Skin epidermis (tissue), 12 donors: ENCODE measurements at regions not wholly inside any gene's neighbourhood (a gene's known extent, or its start where the extent isn't known, plus 50 kb on each side); places are given as distances from the start of the nearest gene placed in this dataset.
"Not testable (repeated sequence)": the region's sequence is repeated elsewhere in the genome, so short reads cannot be mapped to it uniquely, and the experiment has no call there.

ENCODE experiments used
- H3K27ac ChIP-seq, 21 experiments: fragments of 200-600 bp; sonication (generic) in 11 of 21; one replicate each; pipeline ENCODE4 v1.5.0; 2020; ENCODE audit warnings: mild to moderate bottlenecking in 3 of 21, inconsistent platforms in 2 of 21, moderate library complexity in 2 of 21
- H3K4me3 ChIP-seq, 7 experiments: fragments of 200-600 bp; sonication (generic) in 2 of 7; one replicate each; pipeline ENCODE4 v1.5.0; 2020; ENCODE audit warnings: inconsistent platforms in 2 of 7, mild to moderate bottlenecking in 2 of 7, moderate library complexity in 1 of 7

DNA sequence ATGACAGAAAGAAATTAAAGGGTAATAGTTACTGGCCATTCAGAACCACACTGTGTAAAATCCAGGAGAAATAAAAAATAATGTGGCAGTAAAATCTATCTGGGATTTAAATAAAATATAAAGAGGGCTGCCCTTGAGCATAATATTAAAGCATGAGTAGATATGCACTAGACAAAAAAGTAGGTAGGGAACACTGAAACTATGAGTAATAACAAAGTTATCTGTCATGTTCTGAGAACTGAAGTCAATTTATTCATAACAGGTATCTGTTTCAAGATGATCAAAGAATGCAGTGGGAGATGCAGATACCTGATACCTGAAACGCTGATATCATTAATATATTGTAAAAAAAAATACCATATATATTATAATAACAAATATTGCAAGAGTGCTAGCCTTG, 1672.0 kb downstream of the SLITRK5 start:
- Histone ChIP-seq H3K4me3 (no peak overlapping the region), H3K27ac (no peak overlapping the region)

- H3K4me3 ChIP-seq, result no peak overlapping the region
- no peak overlapping the region for H3K27ac ChIP-seq
These were observed 1681.2 kb downstream of the SLITRK5 start for GRCh38 chr13:89352384-89352783.

DNA sequence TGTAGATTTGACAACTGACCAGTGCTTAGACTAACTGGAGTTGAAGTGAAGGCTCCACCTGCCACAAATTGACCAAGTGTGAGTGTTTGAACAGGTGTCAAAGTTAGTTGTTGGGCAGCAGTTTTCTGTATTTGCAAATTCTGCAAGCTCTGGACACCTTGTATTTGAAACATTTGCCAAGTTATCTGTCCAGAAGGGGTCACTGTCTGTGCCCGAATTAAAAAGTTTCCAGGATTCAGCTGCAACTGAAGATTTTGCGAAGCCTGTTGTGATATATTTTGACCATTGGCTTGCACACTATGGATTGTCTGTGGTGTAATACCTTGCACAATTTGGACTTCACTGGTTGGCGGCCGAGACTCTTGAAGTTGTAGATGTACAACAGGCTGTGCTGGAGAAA, 1690.7 kb downstream of the SLITRK5 start:
- Histone ChIP-seq H3K27ac (no peak overlapping the region), H3K4me3 (no peak overlapping the region)

DNA sequence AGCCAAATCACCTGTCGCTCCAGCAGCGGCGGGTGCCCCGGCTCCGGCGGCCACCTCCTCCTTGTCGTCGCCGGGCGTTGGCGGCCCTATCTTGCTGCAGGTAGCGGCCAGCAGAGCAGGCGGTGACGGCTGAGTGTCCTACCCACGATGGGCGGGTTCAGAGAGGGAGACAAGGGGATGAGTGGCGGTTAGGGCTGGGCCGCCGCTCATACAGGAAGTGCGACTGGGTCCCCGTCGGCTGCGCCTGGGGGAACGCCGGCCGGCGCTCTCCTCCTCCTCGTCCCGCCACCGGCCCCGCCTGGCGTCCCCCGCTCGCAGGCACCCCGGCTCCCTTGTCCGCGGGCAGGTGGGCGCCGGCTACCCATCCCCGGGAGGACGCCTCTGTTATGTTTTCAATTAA, 1692.0 kb downstream of the SLITRK5 start:
- Histone ChIP-seq H3K27ac (no peak overlapping the region), H3K4me3 (no peak overlapping the region)

GRCh38 chr13:89372193-89372592, 1701.0 kb downstream of the SLITRK5 start:
- Histone ChIP-seq H3K4me3 (no peak overlapping the region), H3K27ac (no peak overlapping the region)

DNA sequence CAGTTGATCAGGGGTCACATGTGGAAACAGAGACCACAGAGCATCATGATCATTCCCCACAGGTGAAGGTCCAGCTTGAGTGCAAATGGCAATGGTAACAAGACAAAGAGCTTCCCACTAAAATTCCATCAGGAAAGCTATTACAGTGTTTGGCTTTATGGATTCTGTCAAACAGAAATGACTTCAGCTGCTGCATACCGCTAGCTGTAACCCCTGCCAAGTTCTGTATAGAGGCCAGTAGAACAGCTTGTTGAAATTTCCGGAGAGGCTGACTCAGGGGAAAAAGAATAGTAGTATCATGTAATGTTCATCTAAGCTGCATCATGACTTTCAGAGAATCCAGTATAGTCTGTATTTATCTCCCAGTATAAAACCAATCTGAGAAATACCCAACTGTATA, 1704.7 kb downstream of the SLITRK5 start:
- no peak overlapping the region for H3K4me3 ChIP-seq
- H3K27ac ChIP-seq, result no peak overlapping the region

- Histone ChIP-seq H3K4me3 (no peak overlapping the region), H3K27ac (no peak overlapping the region)
These were observed 1708.9 kb downstream of the SLITRK5 start for GRCh38 chr13:89380101-89380500.

- no peak overlapping the region for H3K27ac ChIP-seq
These were observed 1711.8 kb downstream of the SLITRK5 start for GRCh38 chr13:89382981-89383380.

GRCh38 chr13:89383891-89384290, 1712.7 kb downstream of the SLITRK5 start:
- Histone ChIP-seq H3K4me3 (no peak overlapping the region), H3K27ac (no peak overlapping the region)

More at GRCh38 chr13:89382981-89383380, 1711.8 kb downstream of the SLITRK5 start:
- H3K4me3 ChIP-seq, result no peak overlapping the region

DNA sequence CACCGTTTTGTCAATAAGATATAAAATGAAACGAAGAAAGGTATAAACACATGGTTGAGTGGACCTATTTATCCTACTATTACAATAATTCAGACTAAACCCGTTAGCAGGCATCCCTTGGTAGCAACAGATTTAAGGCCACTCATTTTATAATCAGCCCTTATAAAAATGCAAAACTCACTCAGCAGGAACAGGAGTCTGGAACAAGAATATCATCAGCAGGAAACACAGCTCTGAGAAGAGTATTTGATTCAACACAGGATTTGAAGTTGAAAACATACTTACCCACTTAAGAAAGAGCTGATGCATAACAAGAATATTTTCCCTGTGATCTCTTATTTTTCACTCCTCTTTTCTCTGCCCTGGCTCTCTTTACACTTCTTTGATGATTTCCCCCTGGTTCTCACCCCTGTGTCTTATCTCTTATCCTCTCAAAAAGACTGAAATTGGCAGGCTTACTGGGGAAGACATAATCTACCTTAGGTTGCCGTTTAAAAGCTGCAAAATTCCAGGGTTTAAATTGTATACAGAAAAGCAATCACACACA, 1722.7 kb downstream of the SLITRK5 start:
- H3K4me3 ChIP-seq, result no peak overlapping the region
- no peak overlapping the region for H3K27ac ChIP-seq

GRCh38 chr13:89401264-89401675, 1730.1 kb downstream of the SLITRK5 start:
- H3K4me3 ChIP-seq, result no peak overlapping the region
- H3K27ac ChIP-seq, result no peak overlapping the region

GRCh38 chr13:89402211-89402610, 1731.0 kb downstream of the SLITRK5 start:
- no peak overlapping the region for H3K4me3 ChIP-seq
- no peak overlapping the region for H3K27ac ChIP-seq

DNA sequence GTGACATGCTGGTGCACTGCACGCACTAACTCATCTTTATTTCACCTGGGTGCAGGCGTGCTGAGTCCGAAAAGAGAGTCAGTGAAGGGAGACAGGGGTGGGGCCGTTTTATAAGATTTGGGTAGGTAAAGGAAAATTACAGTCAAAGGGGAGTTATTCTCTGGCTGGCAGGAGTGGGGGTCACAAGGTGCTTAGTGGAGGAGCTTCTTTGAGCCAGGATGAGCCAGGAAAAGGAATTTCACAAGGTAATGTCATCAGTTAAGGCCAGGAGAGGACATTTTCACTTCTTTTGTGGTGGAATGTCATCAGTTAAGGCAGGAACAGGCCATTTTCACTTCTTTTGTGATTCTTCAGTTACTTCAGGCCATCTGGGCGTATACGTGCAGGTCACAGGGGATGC, 1734.9 kb downstream of the SLITRK5 start:
- H3K4me3 ChIP-seq, H3K27ac ChIP-seq: not testable (repeated sequence)

- H3K4me3 ChIP-seq, result no peak overlapping the region
- H3K27ac ChIP-seq, result no peak overlapping the region
These were observed 1736.2 kb downstream of the SLITRK5 start for GRCh38 chr13:89407357-89407756.

- no peak overlapping the region for H3K4me3 ChIP-seq
- H3K27ac ChIP-seq, result no peak overlapping the region
These were observed 1761.8 kb downstream of the SLITRK5 start for GRCh38 chr13:89432997-89433396.

DNA sequence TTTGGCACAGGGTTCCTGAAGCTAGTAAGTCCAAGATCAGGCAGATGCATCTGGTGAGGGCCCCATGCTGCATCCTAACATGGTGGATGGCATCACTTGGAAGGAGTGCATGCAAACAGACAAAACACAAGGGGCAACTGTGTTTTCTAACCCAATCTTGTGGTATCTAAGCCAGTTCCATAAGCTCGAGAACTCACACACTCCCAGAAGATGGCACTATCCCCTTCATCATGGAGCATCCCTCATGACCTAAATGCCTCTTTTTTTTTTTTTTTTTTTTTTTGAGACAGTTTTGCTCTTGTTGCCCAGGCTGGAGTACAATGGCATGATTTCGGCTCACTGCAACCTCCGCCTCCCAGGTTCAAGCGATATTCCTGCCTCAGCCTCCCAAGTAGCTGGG, 1763.5 kb downstream of the SLITRK5 start:
- H3K27ac ChIP-seq, H3K4me3 ChIP-seq: not testable (repeated sequence)

GRCh38 chr13:89454681-89455080, 1783.5 kb downstream of the SLITRK5 start:
- no peak overlapping the region for H3K4me3 ChIP-seq
- no peak overlapping the region for H3K27ac ChIP-seq

- no peak overlapping the region for H3K27ac ChIP-seq
- H3K4me3 ChIP-seq, result no peak overlapping the region
These were observed 1784.1 kb downstream of the SLITRK5 start for GRCh38 chr13:89455225-89455624.

DNA sequence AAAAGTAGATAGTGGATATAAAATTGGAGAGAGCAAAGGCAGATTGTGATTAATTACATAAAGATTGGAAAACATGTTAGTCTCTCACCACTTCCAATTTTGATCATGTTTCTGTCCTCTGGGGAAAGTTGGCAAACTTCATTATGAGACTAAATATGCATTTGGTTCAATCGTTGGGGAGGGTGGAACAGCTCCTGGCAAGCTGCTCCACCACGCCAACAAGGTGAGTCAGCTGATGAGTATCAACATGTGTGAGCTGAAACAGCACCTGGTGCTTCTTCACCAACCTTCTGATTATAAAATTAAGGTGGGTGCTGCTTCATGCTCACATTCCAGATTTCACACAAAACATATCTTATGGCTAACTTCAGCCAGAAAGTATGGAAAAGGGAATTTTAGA, 1784.6 kb downstream of the SLITRK5 start:
- Histone ChIP-seq H3K27ac (no peak overlapping the region), H3K4me3 (no peak overlapping the region)

DNA sequence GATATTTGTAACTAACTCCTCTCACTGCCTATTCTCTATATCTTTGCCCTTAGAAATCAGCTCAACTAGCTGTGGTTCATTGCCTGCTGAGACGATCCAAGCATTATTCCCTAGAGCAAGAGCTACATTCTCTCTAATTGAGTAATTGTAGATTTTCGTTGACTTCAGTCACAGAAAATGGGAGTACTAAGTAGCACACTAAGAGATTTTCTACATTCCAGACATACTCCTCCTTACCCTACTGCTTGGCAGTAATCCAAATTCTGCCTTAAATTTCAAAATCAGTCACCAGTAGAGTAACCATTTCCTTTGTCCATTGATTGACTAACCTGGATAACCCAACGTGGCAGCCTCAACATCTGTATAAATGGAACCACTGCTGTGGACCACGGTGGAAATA, 1786.8 kb downstream of the SLITRK5 start:
- no peak overlapping the region for H3K4me3 ChIP-seq
- H3K27ac ChIP-seq, result no peak overlapping the region

DNA sequence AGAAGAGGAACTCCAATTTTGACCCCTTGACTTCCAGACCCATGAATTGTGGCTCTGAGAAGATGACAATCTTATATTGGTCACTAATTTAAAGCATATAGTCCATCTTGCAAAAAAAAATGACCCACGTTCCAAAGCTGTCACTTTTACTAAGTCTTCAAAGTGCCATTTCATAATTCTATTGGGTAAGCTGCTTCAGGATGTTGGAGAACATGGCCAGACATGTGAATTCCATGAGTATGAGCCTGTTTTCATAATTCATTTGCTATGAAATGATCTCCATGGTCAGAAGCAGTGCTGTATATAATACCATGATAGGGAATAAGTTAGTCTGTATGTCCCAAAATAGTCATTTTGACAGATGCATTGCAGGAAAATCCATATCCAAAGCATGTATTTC, 1787.3 kb downstream of the SLITRK5 start:
- no peak overlapping the region for H3K27ac ChIP-seq

GRCh38 chr13:89460895-89461294, 1789.7 kb downstream of the SLITRK5 start:
- not testable (repeated sequence) for H3K4me3 ChIP-seq, H3K27ac ChIP-seq

More for the DNA sequence above, 1787.3 kb downstream of the SLITRK5 start:
- H3K4me3 ChIP-seq, result no peak overlapping the region
